SK-N-SH treated with all-trans-retinoic acid at 6 μM for 48 hours (cell line): ENCODE measurements at regions not wholly inside any gene's neighbourhood (a gene's known extent, or its start where the extent isn't known, plus 50 kb on each side); places are given as distances from the start of the nearest gene placed in this dataset.

Experiments used
- BACH2 ChIP-seq: fragments of 250-450 bp; sonication (Bioruptor Pico); IDR thresholded peaks from 2 replicates; pipeline ENCODE4 v1.9.0; 2021; ENCODE audit warnings: mild to moderate bottlenecking, borderline replicate concordance
- CSDC2 ChIP-seq: fragments of 250-450 bp; sonication (Bioruptor Pico); IDR thresholded peaks from 2 replicates; pipeline ENCODE4 v1.5.0; 2020; ENCODE audit warnings: mild to moderate bottlenecking, moderate library complexity
- ESRRG ChIP-seq: fragments of 250-450 bp; sonication (Bioruptor Pico); IDR thresholded peaks from 2 replicates; pipeline ENCODE4 v1.6.1; 2021; ENCODE audit warnings: mild to moderate bottlenecking
- GLIS3 ChIP-seq: fragments of 250-450 bp; sonication (Bioruptor Pico); IDR thresholded peaks from 2 replicates; pipeline ENCODE4 v1.5.0; 2020; ENCODE audit warnings: mild to moderate bottlenecking, moderate library complexity
- OSR1 ChIP-seq: fragments of 250-450 bp; sonication (Bioruptor Pico); IDR thresholded peaks from 2 replicates; pipeline ENCODE4 v1.8.0; 2022; ENCODE audit warnings: moderate library complexity, mild to moderate bottlenecking, inconsistent platforms
- TCF4 ChIP-seq: fragments of 250-450 bp; sonication (Bioruptor Pico); IDR thresholded peaks from 2 replicates; pipeline ENCODE4 v1.8.0; 2021; ENCODE audit warnings: mild to moderate bottlenecking, moderate library complexity, borderline replicate concordance
- TOX ChIP-seq: fragments of 250-450 bp; sonication (Bioruptor Pico); IDR thresholded peaks from 2 replicates; pipeline ENCODE4 v1.8.0; 2021; ENCODE audit warnings: mild to moderate bottlenecking, moderate library complexity, borderline replicate concordance
- ZC3H10 ChIP-seq: fragments of 250-450 bp; sonication (Bioruptor Pico); IDR thresholded peaks from 2 replicates; pipeline ENCODE4 v1.5.1; 2021; ENCODE audit warnings: mild to moderate bottlenecking, moderate library complexity
- ZFP30 ChIP-seq: fragments of 450-650 bp; formaldehyde crosslinking; IDR thresholded peaks from 2 replicates; pipeline ENCODE4 v1.5.0; 2022; ENCODE audit warnings: mild to moderate bottlenecking, moderate library complexity
- ZNF565 ChIP-seq: fragments of 450-650 bp; formaldehyde crosslinking; conservative IDR thresholded peaks from 2 replicates; pipeline ENCODE4 v1.5.0; 2020; ENCODE audit warnings: low read depth, mild to moderate bottlenecking, moderate library complexity
- ZNF8 ChIP-seq: fragments of 450-650 bp; formaldehyde crosslinking; IDR thresholded peaks from 2 replicates; pipeline ENCODE4 v1.5.0; 2020; ENCODE audit warnings: mild to moderate bottlenecking, moderate library complexity
- TF ChIP-seq, protein P1 (sequence below): fragments of 250-450 bp; sonication (Bioruptor Pico); IDR thresholded peaks from 2 replicates; pipeline ENCODE4 v1.5.1; 2021; ENCODE audit warnings: mild to moderate bottlenecking, moderate library complexity
- TF ChIP-seq, protein P2 (sequence below): fragments of 250-450 bp; sonication (Bioruptor Pico); IDR thresholded peaks from 2 replicates; pipeline ENCODE4 v1.5.0; 2020; ENCODE audit warnings: mild to moderate bottlenecking, moderate library complexity
- TF ChIP-seq, protein P3 (sequence below): fragments of 250-450 bp; sonication (Bioruptor Pico); IDR thresholded peaks from 2 replicates; pipeline ENCODE4 v1.8.0; 2020; ENCODE audit warnings: mild to moderate bottlenecking, moderate library complexity, borderline replicate concordance

DNA sequence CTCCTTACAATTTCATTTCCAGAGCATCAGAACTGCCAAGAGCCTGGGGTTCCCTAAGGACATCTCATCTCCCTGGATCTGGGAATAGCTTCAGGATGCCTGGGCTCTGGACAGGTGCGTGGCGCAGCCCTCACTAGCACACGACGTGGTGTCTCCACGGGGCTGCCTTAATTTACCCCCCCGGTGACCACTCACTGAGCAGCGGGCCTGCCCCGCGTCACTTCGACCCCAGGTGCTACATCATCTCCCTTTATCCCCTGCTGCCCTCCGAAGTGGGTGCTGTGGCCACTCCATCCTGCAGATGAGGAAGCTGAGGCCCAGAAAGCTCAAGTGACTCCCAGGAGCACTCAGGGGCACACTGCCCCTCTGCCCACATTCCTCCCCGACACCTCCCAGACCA lies 177.8 kb upstream of the SFSWAP start:
- TF ChIP-seq ZFP30 (CRISPR knock-in tag) (no peak), OSR1 (CRISPR knock-in tag) (no peak), TOX (CRISPR knock-in tag) (no peak), GLIS3 (CRISPR knock-in tag) (no peak), ESRRG (CRISPR knock-in tag) (no peak), CSDC2 (CRISPR knock-in tag) (no peak), ZC3H10 (no peak), ZNF565 (CRISPR knock-in tag) (no peak), TCF4 (CRISPR knock-in tag) (no peak), ZNF8 (CRISPR knock-in tag) (no peak), BACH2 (no peak)
- TF ChIP-seq, protein P1, sequence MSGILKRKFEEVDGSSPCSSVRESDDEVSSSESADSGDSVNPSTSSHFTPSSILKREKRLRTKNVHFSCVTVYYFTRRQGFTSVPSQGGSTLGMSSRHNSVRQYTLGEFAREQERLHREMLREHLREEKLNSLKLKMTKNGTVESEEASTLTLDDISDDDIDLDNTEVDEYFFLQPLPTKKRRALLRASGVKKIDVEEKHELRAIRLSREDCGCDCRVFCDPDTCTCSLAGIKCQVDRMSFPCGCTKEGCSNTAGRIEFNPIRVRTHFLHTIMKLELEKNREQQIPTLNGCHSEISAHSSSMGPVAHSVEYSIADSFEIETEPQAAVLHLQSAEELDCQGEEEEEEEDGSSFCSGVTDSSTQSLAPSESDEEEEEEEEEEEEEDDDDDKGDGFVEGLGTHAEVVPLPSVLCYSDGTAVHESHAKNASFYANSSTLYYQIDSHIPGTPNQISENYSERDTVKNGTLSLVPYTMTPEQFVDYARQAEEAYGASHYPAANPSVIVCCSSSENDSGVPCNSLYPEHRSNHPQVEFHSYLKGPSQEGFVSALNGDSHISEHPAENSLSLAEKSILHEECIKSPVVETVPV (CRISPR knock-in tag) = no peak
- TF ChIP-seq, protein P2, sequence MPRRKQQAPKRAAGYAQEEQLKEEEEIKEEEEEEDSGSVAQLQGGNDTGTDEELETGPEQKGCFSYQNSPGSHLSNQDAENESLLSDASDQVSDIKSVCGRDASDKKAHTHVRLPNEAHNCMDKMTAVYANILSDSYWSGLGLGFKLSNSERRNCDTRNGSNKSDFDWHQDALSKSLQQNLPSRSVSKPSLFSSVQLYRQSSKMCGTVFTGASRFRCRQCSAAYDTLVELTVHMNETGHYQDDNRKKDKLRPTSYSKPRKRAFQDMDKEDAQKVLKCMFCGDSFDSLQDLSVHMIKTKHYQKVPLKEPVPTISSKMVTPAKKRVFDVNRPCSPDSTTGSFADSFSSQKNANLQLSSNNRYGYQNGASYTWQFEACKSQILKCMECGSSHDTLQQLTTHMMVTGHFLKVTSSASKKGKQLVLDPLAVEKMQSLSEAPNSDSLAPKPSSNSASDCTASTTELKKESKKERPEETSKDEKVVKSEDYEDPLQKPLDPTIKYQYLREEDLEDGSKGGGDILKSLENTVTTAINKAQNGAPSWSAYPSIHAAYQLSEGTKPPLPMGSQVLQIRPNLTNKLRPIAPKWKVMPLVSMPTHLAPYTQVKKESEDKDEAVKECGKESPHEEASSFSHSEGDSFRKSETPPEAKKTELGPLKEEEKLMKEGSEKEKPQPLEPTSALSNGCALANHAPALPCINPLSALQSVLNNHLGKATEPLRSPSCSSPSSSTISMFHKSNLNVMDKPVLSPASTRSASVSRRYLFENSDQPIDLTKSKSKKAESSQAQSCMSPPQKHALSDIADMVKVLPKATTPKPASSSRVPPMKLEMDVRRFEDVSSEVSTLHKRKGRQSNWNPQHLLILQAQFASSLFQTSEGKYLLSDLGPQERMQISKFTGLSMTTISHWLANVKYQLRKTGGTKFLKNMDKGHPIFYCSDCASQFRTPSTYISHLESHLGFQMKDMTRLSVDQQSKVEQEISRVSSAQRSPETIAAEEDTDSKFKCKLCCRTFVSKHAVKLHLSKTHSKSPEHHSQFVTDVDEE = no peak
- TF ChIP-seq, protein P3, sequence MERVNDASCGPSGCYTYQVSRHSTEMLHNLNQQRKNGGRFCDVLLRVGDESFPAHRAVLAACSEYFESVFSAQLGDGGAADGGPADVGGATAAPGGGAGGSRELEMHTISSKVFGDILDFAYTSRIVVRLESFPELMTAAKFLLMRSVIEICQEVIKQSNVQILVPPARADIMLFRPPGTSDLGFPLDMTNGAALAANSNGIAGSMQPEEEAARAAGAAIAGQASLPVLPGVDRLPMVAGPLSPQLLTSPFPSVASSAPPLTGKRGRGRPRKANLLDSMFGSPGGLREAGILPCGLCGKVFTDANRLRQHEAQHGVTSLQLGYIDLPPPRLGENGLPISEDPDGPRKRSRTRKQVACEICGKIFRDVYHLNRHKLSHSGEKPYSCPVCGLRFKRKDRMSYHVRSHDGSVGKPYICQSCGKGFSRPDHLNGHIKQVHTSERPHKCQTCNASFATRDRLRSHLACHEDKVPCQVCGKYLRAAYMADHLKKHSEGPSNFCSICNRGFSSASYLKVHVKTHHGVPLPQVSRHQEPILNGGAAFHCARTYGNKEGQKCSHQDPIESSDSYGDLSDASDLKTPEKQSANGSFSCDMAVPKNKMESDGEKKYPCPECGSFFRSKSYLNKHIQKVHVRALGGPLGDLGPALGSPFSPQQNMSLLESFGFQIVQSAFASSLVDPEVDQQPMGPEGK (CRISPR knock-in tag) = no peak
